ENCODE measurements at regions not wholly inside any gene's neighbourhood (a gene's known extent, or its start where the extent isn't known, plus 50 kb on each side); places are given as distances from the start of the nearest gene placed in this dataset.

DNA sequence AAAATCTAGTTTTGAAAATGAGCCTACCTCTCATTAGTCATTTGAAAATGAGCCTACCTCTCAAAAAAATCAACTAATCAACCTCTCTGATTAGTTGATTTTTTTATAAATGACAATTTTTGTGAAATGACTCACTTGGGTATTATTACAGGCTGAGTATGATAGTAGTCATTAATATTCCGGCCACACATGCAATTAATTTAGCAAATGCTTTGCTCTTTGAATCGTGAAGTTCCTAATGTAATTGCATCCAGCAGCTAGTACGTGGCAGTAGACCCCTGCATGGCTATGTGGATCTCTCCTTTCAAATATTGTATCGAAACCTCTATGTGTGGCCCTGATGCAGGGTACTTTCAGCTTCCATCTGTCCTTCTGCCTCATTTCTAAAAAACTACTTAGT lies 245.9 kb upstream of the PHYHIPL start:
- TF ChIP-seq, protein P1, sequence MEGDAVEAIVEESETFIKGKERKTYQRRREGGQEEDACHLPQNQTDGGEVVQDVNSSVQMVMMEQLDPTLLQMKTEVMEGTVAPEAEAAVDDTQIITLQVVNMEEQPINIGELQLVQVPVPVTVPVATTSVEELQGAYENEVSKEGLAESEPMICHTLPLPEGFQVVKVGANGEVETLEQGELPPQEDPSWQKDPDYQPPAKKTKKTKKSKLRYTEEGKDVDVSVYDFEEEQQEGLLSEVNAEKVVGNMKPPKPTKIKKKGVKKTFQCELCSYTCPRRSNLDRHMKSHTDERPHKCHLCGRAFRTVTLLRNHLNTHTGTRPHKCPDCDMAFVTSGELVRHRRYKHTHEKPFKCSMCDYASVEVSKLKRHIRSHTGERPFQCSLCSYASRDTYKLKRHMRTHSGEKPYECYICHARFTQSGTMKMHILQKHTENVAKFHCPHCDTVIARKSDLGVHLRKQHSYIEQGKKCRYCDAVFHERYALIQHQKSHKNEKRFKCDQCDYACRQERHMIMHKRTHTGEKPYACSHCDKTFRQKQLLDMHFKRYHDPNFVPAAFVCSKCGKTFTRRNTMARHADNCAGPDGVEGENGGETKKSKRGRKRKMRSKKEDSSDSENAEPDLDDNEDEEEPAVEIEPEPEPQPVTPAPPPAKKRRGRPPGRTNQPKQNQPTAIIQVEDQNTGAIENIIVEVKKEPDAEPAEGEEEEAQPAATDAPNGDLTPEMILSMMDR (IDR thresholded peaks at IDR 0.05; ENCODE audit: low read depth, low read length): no peak
- TF ChIP-seq EZH2phosphoT487 (IDR thresholded peaks at IDR 0.05; ENCODE audit: low read depth): no peak

All from OCI-LY3 (cell line).